IMR-90 (cell line): ENCODE measurements at regions not wholly inside any gene's neighbourhood (a gene's known extent, or its start where the extent isn't known, plus 50 kb on each side); places are given as distances from the start of the nearest gene placed in this dataset.

Experiments
- ATAC-seq: fragments of 200-7000 bp; cut with Tn5 transposase; 2 replicates; pipeline ENCODE4 v1.9.1; 2020; ENCODE audit warnings: low read depth, mild to moderate bottlenecking, moderate library complexity
- BruUV-seq: library from RNA; stranded (reverse); fragments of 400-500 nt; replicated peaks from 2 replicates; lab custom pipeline; 2021; lab: Mats Ljungman, UMichigan
- CTCF ChIA-PET: fragments of 300-600 bp; formaldehyde crosslinking; extraction: SDS; loops from one replicate; lab custom pipeline; 2021; ENCODE audit warnings: antibody characterized with exemption; lab: Yijun Ruan, JAX
- POLR2A ChIA-PET: fragments of 300-600 bp; sonication (Branson Sonifier 250); formaldehyde crosslinking; loops from one replicate; lab custom pipeline; 2022; ENCODE audit warnings: antibody characterized with exemption; ENCODE audit not compliant: unreplicated experiment; lab: Charles Lee
- DNase-seq: peaks from one replicate; pipeline ENCODE4 v3.0.0; 2013
- H2AFZ ChIP-seq: replicated peaks from 2 replicates; pipeline ENCODE3; 2013; ENCODE audit warnings: low read length, mild to moderate bottlenecking; ENCODE audit not compliant: poor library complexity
- H2AK5ac ChIP-seq: 2 replicates; pipeline ENCODE4 v1.6.1; 2013; ENCODE audit warnings: low read depth, low read length, inconsistent platforms
- H2AK9ac ChIP-seq: replicated peaks from 2 replicates; pipeline ENCODE3; 2013; ENCODE audit warnings: mild to moderate bottlenecking, low read depth, low read length, moderate library complexity; ENCODE audit not compliant: poor library complexity
- H2BK120ac ChIP-seq: 2 replicates; pipeline ENCODE4 v1.6.1; 2013; ENCODE audit warnings: low read depth, low read length, inconsistent platforms
- H2BK15ac ChIP-seq: 3 replicates; pipeline ENCODE4 v1.6.1; 2013; ENCODE audit warnings: low read depth, low read length, inconsistent platforms
- H2BK20ac ChIP-seq: 2 replicates; pipeline ENCODE4 v1.6.1; 2013; ENCODE audit warnings: low read depth, mild to moderate bottlenecking, inconsistent platforms, low read length, moderate library complexity
- H2BK5ac ChIP-seq: 2 replicates; pipeline ENCODE4 v1.6.1; 2013; ENCODE audit warnings: mild to moderate bottlenecking, low read depth, low read length, inconsistent platforms; ENCODE audit not compliant: poor library complexity, severe bottlenecking
- H3K14ac ChIP-seq: replicated peaks from 2 replicates; pipeline ENCODE4 v1.6.1; 2013; ENCODE audit warnings: low read depth, low read length, inconsistent platforms
- H3K18ac ChIP-seq: 2 replicates; pipeline ENCODE4 v1.6.1; 2013; ENCODE audit warnings: low read depth, low read length, control low read depth
- H3K23ac ChIP-seq: 2 replicates; pipeline ENCODE4 v1.6.1; 2013; ENCODE audit warnings: low read depth, low read length, inconsistent platforms
- H3K27ac ChIP-seq: 2 replicates; pipeline ENCODE4 v1.5.1; 2013; ENCODE audit warnings: mild to moderate bottlenecking, control low read depth, low read length; ENCODE audit not compliant: insufficient read depth
- H3K27me3 ChIP-seq: 2 replicates; pipeline ENCODE4 v1.6.1; 2013; ENCODE audit warnings: low read length; ENCODE audit not compliant: control insufficient read depth, insufficient read depth
- H3K36me3 ChIP-seq: 2 replicates; pipeline ENCODE4 v1.6.1; 2013; ENCODE audit warnings: low read length, mixed read lengths; ENCODE audit not compliant: control insufficient read depth, insufficient read depth
- H3K4ac ChIP-seq: 2 replicates; pipeline ENCODE4 v1.6.1; 2013; ENCODE audit warnings: low read depth, low read length, inconsistent platforms
- H3K4me1 ChIP-seq: 2 replicates; pipeline ENCODE4 v1.6.1; 2013; ENCODE audit warnings: low read length, mixed read lengths; ENCODE audit not compliant: control insufficient read depth, insufficient read depth
- H3K4me2 ChIP-seq: 2 replicates; pipeline ENCODE4 v1.6.1; 2013; ENCODE audit warnings: low read depth, mild to moderate bottlenecking, control low read depth, low read length, moderate library complexity
- H3K4me3 ChIP-seq: 2 replicates; pipeline ENCODE4 v1.5.1; 2013; ENCODE audit warnings: low read depth, mild to moderate bottlenecking, control low read depth, low read length, moderate library complexity; ENCODE audit not compliant: insufficient read depth
- H3K56ac ChIP-seq: 2 replicates; pipeline ENCODE4 v1.6.1; 2013; ENCODE audit warnings: low read length, inconsistent platforms; ENCODE audit not compliant: insufficient read depth; ENCODE audit errors: extremely low read depth
- H3K79me1 ChIP-seq, 2 experiments: 2 replicates each; pipeline ENCODE4 v1.6.1; 2013; ENCODE audit warnings: low read length in 2 of 2, inconsistent platforms in 1 of 2, low read depth in 1 of 2
- H3K9ac ChIP-seq: 2 replicates; pipeline ENCODE4 v1.6.1; 2013; ENCODE audit warnings: low read depth, low read length, control low read depth
- H3K9me1 ChIP-seq: 2 replicates; pipeline ENCODE4 v1.6.1; 2013; ENCODE audit warnings: low read length, inconsistent platforms; ENCODE audit not compliant: insufficient read depth
- H3K9me3 ChIP-seq: 2 replicates; pipeline ENCODE4 v1.6.1; 2013; ENCODE audit warnings: low read length; ENCODE audit not compliant: control insufficient read depth, insufficient read depth
- H4K20me1 ChIP-seq: 2 replicates; pipeline ENCODE4 v1.6.1; 2013; ENCODE audit warnings: low read length, inconsistent platforms; ENCODE audit not compliant: insufficient read depth
- H4K5ac ChIP-seq: 2 replicates; pipeline ENCODE4 v1.6.1; 2013; ENCODE audit warnings: mild to moderate bottlenecking, low read depth, low read length, control low read depth
- H4K8ac ChIP-seq, 2 experiments: 2 replicates each; pipeline ENCODE4 v1.6.1; 2013; ENCODE audit warnings: low read depth in 2 of 2, low read length in 2 of 2, control low read depth in 1 of 2, inconsistent platforms in 1 of 2
- H4K91ac ChIP-seq: 2 replicates; pipeline ENCODE4 v1.6.1; 2013; ENCODE audit warnings: low read depth, low read length, inconsistent platforms; ENCODE audit not compliant: insufficient read depth
- BHLHE40 ChIP-seq: fragments of 150-350 bp; IDR thresholded peaks from 2 replicates; pipeline ENCODE4 v1.6.1; 2016; ENCODE audit warnings: mild to moderate bottlenecking, low read depth, low read length
- CEBPB ChIP-seq: IDR thresholded peaks from 2 replicates; pipeline ENCODE4 v1.6.1; 2012; ENCODE audit warnings: low read depth, low read length, improper control_type of control experiment
- CHD1 ChIP-seq: IDR thresholded peaks from 2 replicates; pipeline ENCODE4 v1.6.1; 2012; ENCODE audit warnings: low read depth, low read length, improper control_type of control experiment
- CTCF ChIP-seq: conservative IDR thresholded peaks from 2 replicates; pipeline ENCODE4 v1.5.1; 2012; ENCODE audit warnings: mild to moderate bottlenecking, low read depth, low read length, improper control_type of control experiment
- ELK1 ChIP-seq: fragments of 150-350 bp; IDR thresholded peaks from 2 replicates; pipeline ENCODE4 v1.6.1; 2016; ENCODE audit warnings: low read depth, mild to moderate bottlenecking, low read length, moderate library complexity, borderline replicate concordance
- FOS ChIP-seq: fragments of 150-350 bp; IDR thresholded peaks from 2 replicates; pipeline ENCODE4 v1.6.1; 2016; ENCODE audit warnings: low read depth, low read length
- MAFK ChIP-seq: IDR thresholded peaks from 2 replicates; pipeline ENCODE4 v1.6.1; 2012; ENCODE audit warnings: low read depth, low read length, improper control_type of control experiment
- MAZ ChIP-seq: IDR thresholded peaks from 2 replicates; pipeline ENCODE4 v1.6.1; 2012; ENCODE audit warnings: low read depth, mild to moderate bottlenecking, low read length, improper control_type of control experiment, moderate library complexity, borderline replicate concordance
- MXI1 ChIP-seq: IDR thresholded peaks from 2 replicates; pipeline ENCODE4 v1.6.1; 2012; ENCODE audit warnings: low read depth, mild to moderate bottlenecking, low read length, moderate library complexity, borderline replicate concordance
- NFE2L2 ChIP-seq: fragments of 150-350 bp; IDR thresholded peaks from 2 replicates; pipeline ENCODE4 v1.6.1; 2016; ENCODE audit warnings: low read depth, mild to moderate bottlenecking, low read length
- POLR2A ChIP-seq: IDR thresholded peaks from 2 replicates; pipeline ENCODE4 v1.6.1; 2012; ENCODE audit warnings: mild to moderate bottlenecking, low read depth, low read length
- RAD21 ChIP-seq: IDR thresholded peaks from 2 replicates; pipeline ENCODE4 v1.6.1; 2012; ENCODE audit warnings: low read length, improper control_type of control experiment
- RCOR1 ChIP-seq: IDR thresholded peaks from 2 replicates; pipeline ENCODE4 v1.6.1; 2012; ENCODE audit warnings: mild to moderate bottlenecking, low read length, improper control_type of control experiment; ENCODE audit not compliant: insufficient replicate concordance
- RFX5 ChIP-seq: IDR thresholded peaks from 2 replicates; pipeline ENCODE4 v1.8.0; 2012; ENCODE audit warnings: low read depth, mild to moderate bottlenecking, low read length, moderate library complexity
- SMC3 ChIP-seq: fragments of 150-350 bp; IDR thresholded peaks from 2 replicates; pipeline ENCODE4 v1.6.1; 2016; ENCODE audit warnings: low read depth, mild to moderate bottlenecking, antibody characterized with exemption, low read length, moderate library complexity
- WGBS, 2 experiments: methylation state at CpG; one replicate each; pipeline versions ENCODE4 v1.1.5 to v1.1.7; 2013; ENCODE audit warnings: missing lambda C conversion rate in 2 of 2; ENCODE audit not compliant: insufficient read length in 1 of 2; ENCODE audit errors: extremely low coverage in 2 of 2; 5-methylcytosine and 5-hydroxymethylcytosine counted together
- dilution Hi-C: fragments of 300-500 bp; cut with HindIII; formaldehyde crosslinking; loops from one replicate; pipeline ENCODE4 v1.14.3; 2018; ENCODE audit warnings: low sequenced_read_pairs; ENCODE audit not compliant: unreplicated experiment
- in situ Hi-C: fragments of 300-500 bp; cut with MboI; formaldehyde crosslinking; loops from 3 replicates; pipeline ENCODE4 v1.14.3; 2019; ENCODE audit warnings: low sequenced_read_pairs, inconsistent platforms, mixed read lengths
- intact Hi-C: fragments of 100-400 bp; cut with micrococcal nuclease; formaldehyde crosslinking; loops from 2 replicates; pipeline ENCODE4 v1.10.0; 2022
- TF ChIP-seq, protein P1 (sequence below): fragments of 150-350 bp; IDR thresholded peaks from 2 replicates; pipeline ENCODE4 v1.6.1; 2017; ENCODE audit warnings: mild to moderate bottlenecking, antibody characterized with exemption, low read length, low read depth

DNA sequence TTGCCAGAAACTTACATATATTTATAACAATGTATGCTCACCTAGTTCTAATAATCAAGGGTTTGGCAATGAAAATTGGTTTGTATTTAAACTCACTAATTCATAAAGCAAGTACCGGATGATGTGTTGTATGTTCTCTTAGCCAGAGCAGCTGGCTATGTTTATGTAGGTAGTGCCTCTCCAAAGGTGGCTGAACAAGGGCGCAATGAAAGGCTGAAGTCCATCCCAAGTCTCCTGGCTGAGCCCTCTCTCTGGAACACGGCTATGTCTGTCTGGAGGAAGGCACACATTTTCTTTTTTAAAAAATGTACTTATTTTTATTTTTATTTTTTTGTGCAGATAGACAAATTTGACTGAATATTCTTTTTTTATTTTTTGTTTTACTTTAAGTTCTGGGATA is 141.2 kb upstream of the DAB2 start:
- no peak for DNase-seq
- H3K23ac ChIP-seq = no peak overlapping the region
- BruUV-seq = no TSS peak
- TF ChIP-seq CTCF = no peak
- no peak for TF ChIP-seq BHLHE40
- TF ChIP-seq CHD1 = no peak
- no peak for TF ChIP-seq FOS
- no peak for TF ChIP-seq CEBPB
- TF ChIP-seq MAZ = no peak
- TF ChIP-seq RAD21 = no peak
- TF ChIP-seq MXI1 = no peak
- no peak for TF ChIP-seq SMC3
- TF ChIP-seq, protein P1, sequence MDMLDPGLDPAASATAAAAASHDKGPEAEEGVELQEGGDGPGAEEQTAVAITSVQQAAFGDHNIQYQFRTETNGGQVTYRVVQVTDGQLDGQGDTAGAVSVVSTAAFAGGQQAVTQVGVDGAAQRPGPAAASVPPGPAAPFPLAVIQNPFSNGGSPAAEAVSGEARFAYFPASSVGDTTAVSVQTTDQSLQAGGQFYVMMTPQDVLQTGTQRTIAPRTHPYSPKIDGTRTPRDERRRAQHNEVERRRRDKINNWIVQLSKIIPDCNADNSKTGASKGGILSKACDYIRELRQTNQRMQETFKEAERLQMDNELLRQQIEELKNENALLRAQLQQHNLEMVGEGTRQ = no peak
- no peak for TF ChIP-seq ELK1
- TF ChIP-seq MAFK = no peak
- TF ChIP-seq NFE2L2 = no peak
- no peak for TF ChIP-seq RFX5
- no peak for TF ChIP-seq POLR2A
- TF ChIP-seq RCOR1 = no peak
- H3K27me3 ChIP-seq = peaks cover 6% of the 10 kb centered on the region
- no peak overlapping the region for H4K5ac ChIP-seq
- no peaks in the 10 kb centered on the region for H3K9me3 ChIP-seq
- no peak overlapping the region for H2AFZ ChIP-seq
- no peak overlapping the region for H3K4me2 ChIP-seq
- ChIA-PET POLR2A (interaction anchor here (1.2 kb wide), 1 partner anchor 141 kb away, joined by 5 read pairs; the partner anchor contains the start of gene DAB2), CTCF (interaction anchor here (0.6 to 1.6 kb wide), 3 partner anchors 184 to 190 kb away, joined by 3 to 5 read pairs (median 5); no protein-coding TSS in a partner anchor)
- no peaks in the 10 kb centered on the region for H4K20me1 ChIP-seq
- in situ Hi-C loops (loop anchor here (25.0 kb wide), 1 partner anchor 354 kb away; the partner anchor contains the start of gene FYB1), intact Hi-C loops (loop anchor here (5.0 kb wide), 1 partner anchor 144 kb away; the partner anchor contains the start of gene DAB2), dilution Hi-C loops (no loop called here)
- WGBS, 2 experiments = no CpG with 5 or more reads among the region's 3 CpGs
- H3K79me1 ChIP-seq = no peaks in the 10 kb centered on the region
- no peak overlapping the region for H3K4ac ChIP-seq
- H2BK15ac ChIP-seq = no peak overlapping the region
- H3K9me1 ChIP-seq = no peaks in the 10 kb centered on the region
- H2BK120ac ChIP-seq = no peak overlapping the region
- no peak overlapping the region for H4K91ac ChIP-seq
- no peak overlapping the region for H3K9ac ChIP-seq
- no peak overlapping the region for H2BK5ac ChIP-seq
- no peaks in the 10 kb centered on the region for H3K36me3 ChIP-seq
- H3K56ac ChIP-seq = no peak overlapping the region
- H3K27ac ChIP-seq = no peak overlapping the region
- H2AK9ac ChIP-seq = no peak overlapping the region
- no peaks in the 10 kb centered on the region for H3K4me1 ChIP-seq
- H3K4me3 ChIP-seq = no peak overlapping the region
- no peak overlapping the region for H3K18ac ChIP-seq
- H2BK20ac ChIP-seq = no peak overlapping the region
- H4K8ac ChIP-seq = no peak overlapping the region
- H3K14ac ChIP-seq = no peak overlapping the region
- H2AK5ac ChIP-seq = no peak overlapping the region
- no peak for ATAC-seq
